ENCODE measurements at regions not wholly inside any gene's neighbourhood (a gene's known extent, or its start where the extent isn't known, plus 50 kb on each side); places are given as distances from the start of the nearest gene placed in this dataset.

DNA sequence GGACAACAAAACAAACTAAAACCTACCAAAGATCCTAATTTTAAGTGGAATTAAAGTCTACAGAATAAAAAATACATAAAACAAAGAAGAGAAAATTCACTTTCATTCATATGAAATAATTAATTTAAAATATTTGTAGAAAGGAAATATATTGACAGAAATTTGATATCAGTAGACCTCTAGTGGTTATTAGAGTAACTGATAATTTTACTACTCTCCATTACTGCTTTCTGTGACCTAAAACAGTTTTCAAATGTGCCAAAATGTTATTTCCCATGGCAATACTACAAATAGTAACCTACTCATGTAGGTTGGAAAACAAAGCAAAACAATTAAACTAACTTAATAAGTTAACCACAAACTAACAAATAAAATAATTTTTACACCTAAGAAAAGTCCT is 147.1 kb downstream of the NOL4 start:
- no peaks in the 10 kb centered on the region for H3K36me3 ChIP-seq (ENCODE audit: control insufficient read depth in 4 of 4, insufficient read depth in 3 of 4, low read depth in 1 of 4, low read length in 3 of 4)
- H3K27ac ChIP-seq (ENCODE audit: low read depth in 1 of 2, low read length in 2 of 2), result no peak overlapping the region
- no peak overlapping the region for H3K9ac ChIP-seq (ENCODE audit: low read depth in 1 of 2, low read length in 2 of 2)
- H3K27me3 ChIP-seq (ENCODE audit: control insufficient read depth in 4 of 4, insufficient read depth in 4 of 4, low read length in 3 of 4), result no peaks in the 10 kb centered on the region
- TF ChIP-seq EGR1 (IDR thresholded peaks at IDR 0.05; ENCODE audit: low read depth in 2 of 2) (no peak), RAD21 (IDR thresholded peaks at IDR 0.05) (peak; percentile 53 to 55)
- TF ChIP-seq, protein P1, sequence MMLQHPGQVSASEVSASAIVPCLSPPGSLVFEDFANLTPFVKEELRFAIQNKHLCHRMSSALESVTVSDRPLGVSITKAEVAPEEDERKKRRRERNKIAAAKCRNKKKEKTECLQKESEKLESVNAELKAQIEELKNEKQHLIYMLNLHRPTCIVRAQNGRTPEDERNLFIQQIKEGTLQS (IDR thresholded peaks at IDR 0.05), result no peak
- H3K4me3 ChIP-seq (ENCODE audit: low read depth in 1 of 3, low read length in 3 of 3), result no peak overlapping the region
- no peaks in the 10 kb centered on the region for H3K9me3 ChIP-seq (ENCODE audit: control insufficient read depth in 4 of 4, low read length in 3 of 4)
- no peak for DNase-seq (ENCODE audit: low spot score)
- peaks cover 0 to 7% (median 4%) of the 10 kb centered on the region in 4 donors for H3K4me1 ChIP-seq (ENCODE audit: control insufficient read depth in 4 of 4, insufficient read depth in 4 of 4, low read length in 3 of 4)

DNA sequence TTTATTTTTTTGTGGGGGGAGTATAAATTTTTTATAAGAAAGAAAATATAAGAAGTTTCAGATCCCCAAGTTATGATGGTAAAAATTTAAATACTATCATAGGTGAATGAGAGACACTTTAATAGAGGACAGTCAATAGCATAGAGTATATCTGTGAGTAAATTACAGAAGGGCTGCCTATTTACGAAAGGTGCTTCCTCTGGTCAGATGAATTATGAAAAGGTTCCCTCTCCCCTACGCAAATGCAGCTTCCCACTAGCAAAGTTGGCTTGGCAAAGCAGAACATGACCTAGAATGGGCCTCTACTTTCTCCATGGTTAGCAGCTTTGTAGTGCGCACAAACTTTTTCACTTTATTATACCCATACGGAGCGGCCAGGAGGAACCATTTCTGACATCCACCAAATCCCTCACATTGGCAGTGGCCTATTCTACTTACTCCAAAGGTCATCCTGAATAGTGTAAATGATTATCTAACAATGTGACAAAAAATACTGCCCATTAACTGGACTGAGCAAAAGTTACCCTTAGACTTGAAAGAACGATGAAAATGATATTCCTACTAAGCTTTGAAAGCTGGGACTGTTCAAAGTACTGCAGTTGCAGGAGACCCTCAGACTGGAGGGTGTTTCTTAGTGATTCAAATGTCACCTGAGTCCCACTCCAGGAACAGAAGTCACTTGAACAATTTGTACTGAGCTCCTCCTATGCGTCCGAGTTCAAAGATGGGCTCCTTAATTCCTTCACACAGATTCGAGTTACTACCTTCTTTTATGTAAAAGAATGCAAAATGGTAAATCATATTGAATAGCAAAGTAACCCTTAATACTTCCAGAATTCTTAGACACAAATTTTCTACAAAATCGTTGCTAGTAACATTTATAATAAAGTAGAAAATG is 148.5 kb downstream of the NOL4 start:
- no peak for DNase-seq (ENCODE audit: low spot score)
- Histone ChIP-seq H3K36me3 (ENCODE audit: control insufficient read depth in 4 of 4, insufficient read depth in 3 of 4, low read depth in 1 of 4, low read length in 3 of 4) (no peaks in the 10 kb centered on the region), H3K4me1 (ENCODE audit: control insufficient read depth in 4 of 4, insufficient read depth in 4 of 4, low read length in 3 of 4) (peaks cover 0 to 7% (median 4%) of the 10 kb centered on the region in 4 donors), H3K27ac (ENCODE audit: low read depth in 1 of 2, low read length in 2 of 2) (no peak overlapping the region), H3K9me3 (ENCODE audit: control insufficient read depth in 4 of 4, low read length in 3 of 4) (no peaks in the 10 kb centered on the region), H3K27me3 (ENCODE audit: control insufficient read depth in 4 of 4, insufficient read depth in 4 of 4, low read length in 3 of 4) (no peaks in the 10 kb centered on the region), H3K9ac (ENCODE audit: low read depth in 1 of 2, low read length in 2 of 2) (no peak overlapping the region), H3K4me3 (ENCODE audit: low read depth in 1 of 3, low read length in 3 of 3) (no peak overlapping the region)
- TF ChIP-seq SP1 (IDR thresholded peaks at IDR 0.05), result peak; percentile 56
- peak; percentile 75 to 77 for TF ChIP-seq HNF4A (conservative IDR thresholded peaks at IDR 0.05)
- no peak for TF ChIP-seq EGR1 (IDR thresholded peaks at IDR 0.05; ENCODE audit: low read depth in 2 of 2)
- TF ChIP-seq HNF4G (IDR thresholded peaks at IDR 0.05), result peak; percentile 46
- no peak for TF ChIP-seq JUND (IDR thresholded peaks at IDR 0.05)
- TF ChIP-seq, protein P2, sequence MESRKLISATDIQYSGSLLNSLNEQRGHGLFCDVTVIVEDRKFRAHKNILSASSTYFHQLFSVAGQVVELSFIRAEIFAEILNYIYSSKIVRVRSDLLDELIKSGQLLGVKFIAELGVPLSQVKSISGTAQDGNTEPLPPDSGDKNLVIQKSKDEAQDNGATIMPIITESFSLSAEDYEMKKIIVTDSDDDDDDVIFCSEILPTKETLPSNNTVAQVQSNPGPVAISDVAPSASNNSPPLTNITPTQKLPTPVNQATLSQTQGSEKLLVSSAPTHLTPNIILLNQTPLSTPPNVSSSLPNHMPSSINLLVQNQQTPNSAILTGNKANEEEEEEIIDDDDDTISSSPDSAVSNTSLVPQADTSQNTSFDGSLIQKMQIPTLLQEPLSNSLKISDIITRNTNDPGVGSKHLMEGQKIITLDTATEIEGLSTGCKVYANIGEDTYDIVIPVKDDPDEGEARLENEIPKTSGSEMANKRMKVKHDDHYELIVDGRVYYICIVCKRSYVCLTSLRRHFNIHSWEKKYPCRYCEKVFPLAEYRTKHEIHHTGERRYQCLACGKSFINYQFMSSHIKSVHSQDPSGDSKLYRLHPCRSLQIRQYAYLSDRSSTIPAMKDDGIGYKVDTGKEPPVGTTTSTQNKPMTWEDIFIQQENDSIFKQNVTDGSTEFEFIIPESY (IDR thresholded peaks at IDR 0.05), result no peak
- no peak for TF ChIP-seq NR2F2 (IDR thresholded peaks at IDR 0.05)
- peak; percentile 47 for TF ChIP-seq YY1 (IDR thresholded peaks at IDR 0.05)
- peak in 1 of 2 donors; percentile 6 for TF ChIP-seq RAD21 (IDR thresholded peaks at IDR 0.05)
- 76% methylated on average over 10 of the region's 10 CpGs for WGBS

DNA sequence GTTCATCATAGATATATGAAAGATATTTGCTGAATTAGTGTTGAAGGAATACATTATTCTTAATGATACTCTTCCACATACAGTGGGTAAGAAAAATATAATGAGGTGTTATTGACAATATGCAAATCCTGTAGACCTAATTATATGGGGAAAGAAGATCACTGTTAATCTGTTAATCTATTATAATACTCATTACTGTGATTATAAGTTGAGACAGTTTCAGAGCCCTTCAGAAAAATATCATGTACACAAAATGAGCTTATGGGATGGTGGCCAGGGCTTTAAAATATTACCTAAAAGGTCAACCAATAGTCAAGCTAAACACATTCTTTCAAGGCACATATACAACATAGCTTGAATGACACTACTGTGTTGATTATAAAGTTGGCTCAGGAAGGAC is 163.5 kb downstream of the NOL4 start:
- no peak overlapping the region for H3K27ac ChIP-seq (ENCODE audit: low read depth in 1 of 2, low read length in 2 of 2)
- H3K36me3 ChIP-seq (ENCODE audit: control insufficient read depth in 4 of 4, insufficient read depth in 3 of 4, low read depth in 1 of 4, low read length in 3 of 4), result no peaks in the 10 kb centered on the region
- H3K4me3 ChIP-seq (ENCODE audit: low read depth in 1 of 3, low read length in 3 of 3), result no peak overlapping the region
- H3K9ac ChIP-seq (ENCODE audit: low read depth in 1 of 2, low read length in 2 of 2), result no peak overlapping the region
- no peaks in the 10 kb centered on the region for H3K27me3 ChIP-seq (ENCODE audit: control insufficient read depth in 4 of 4, insufficient read depth in 4 of 4, low read length in 3 of 4)
- DNase-seq (ENCODE audit: low spot score), result no peak
- peaks cover 0 to 4% (median 0%) of the 10 kb centered on the region in 4 donors for H3K9me3 ChIP-seq (ENCODE audit: control insufficient read depth in 4 of 4, low read length in 3 of 4)
- no peaks in the 10 kb centered on the region for H3K4me1 ChIP-seq (ENCODE audit: control insufficient read depth in 4 of 4, insufficient read depth in 4 of 4, low read length in 3 of 4)
- TF ChIP-seq HNF4A (conservative IDR thresholded peaks at IDR 0.05) (no peak), FOXA2 (IDR thresholded peaks at IDR 0.05) (no peak), EGR1 (IDR thresholded peaks at IDR 0.05; ENCODE audit: low read depth in 2 of 2) (no peak), FOXA1 (IDR thresholded peaks at IDR 0.05) (no peak), SP1 (IDR thresholded peaks at IDR 0.05) (no peak), HNF4G (IDR thresholded peaks at IDR 0.05) (no peak), YY1 (IDR thresholded peaks at IDR 0.05) (no peak), TAF1 (conservative IDR thresholded peaks at IDR 0.05) (no peak), NR2F2 (IDR thresholded peaks at IDR 0.05) (no peak)
- TF ChIP-seq, protein P3, sequence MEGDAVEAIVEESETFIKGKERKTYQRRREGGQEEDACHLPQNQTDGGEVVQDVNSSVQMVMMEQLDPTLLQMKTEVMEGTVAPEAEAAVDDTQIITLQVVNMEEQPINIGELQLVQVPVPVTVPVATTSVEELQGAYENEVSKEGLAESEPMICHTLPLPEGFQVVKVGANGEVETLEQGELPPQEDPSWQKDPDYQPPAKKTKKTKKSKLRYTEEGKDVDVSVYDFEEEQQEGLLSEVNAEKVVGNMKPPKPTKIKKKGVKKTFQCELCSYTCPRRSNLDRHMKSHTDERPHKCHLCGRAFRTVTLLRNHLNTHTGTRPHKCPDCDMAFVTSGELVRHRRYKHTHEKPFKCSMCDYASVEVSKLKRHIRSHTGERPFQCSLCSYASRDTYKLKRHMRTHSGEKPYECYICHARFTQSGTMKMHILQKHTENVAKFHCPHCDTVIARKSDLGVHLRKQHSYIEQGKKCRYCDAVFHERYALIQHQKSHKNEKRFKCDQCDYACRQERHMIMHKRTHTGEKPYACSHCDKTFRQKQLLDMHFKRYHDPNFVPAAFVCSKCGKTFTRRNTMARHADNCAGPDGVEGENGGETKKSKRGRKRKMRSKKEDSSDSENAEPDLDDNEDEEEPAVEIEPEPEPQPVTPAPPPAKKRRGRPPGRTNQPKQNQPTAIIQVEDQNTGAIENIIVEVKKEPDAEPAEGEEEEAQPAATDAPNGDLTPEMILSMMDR (IDR thresholded peaks at IDR 0.05; ENCODE audit: low read depth, low read length, missing input control), result no peak
- TF ChIP-seq, protein P4, sequence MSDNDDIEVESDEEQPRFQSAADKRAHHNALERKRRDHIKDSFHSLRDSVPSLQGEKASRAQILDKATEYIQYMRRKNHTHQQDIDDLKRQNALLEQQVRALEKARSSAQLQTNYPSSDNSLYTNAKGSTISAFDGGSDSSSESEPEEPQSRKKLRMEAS (IDR thresholded peaks at IDR 0.05), result no peak
- TF ChIP-seq, protein P1 (IDR thresholded peaks at IDR 0.05), result no peak
- TF ChIP-seq, protein P5, sequence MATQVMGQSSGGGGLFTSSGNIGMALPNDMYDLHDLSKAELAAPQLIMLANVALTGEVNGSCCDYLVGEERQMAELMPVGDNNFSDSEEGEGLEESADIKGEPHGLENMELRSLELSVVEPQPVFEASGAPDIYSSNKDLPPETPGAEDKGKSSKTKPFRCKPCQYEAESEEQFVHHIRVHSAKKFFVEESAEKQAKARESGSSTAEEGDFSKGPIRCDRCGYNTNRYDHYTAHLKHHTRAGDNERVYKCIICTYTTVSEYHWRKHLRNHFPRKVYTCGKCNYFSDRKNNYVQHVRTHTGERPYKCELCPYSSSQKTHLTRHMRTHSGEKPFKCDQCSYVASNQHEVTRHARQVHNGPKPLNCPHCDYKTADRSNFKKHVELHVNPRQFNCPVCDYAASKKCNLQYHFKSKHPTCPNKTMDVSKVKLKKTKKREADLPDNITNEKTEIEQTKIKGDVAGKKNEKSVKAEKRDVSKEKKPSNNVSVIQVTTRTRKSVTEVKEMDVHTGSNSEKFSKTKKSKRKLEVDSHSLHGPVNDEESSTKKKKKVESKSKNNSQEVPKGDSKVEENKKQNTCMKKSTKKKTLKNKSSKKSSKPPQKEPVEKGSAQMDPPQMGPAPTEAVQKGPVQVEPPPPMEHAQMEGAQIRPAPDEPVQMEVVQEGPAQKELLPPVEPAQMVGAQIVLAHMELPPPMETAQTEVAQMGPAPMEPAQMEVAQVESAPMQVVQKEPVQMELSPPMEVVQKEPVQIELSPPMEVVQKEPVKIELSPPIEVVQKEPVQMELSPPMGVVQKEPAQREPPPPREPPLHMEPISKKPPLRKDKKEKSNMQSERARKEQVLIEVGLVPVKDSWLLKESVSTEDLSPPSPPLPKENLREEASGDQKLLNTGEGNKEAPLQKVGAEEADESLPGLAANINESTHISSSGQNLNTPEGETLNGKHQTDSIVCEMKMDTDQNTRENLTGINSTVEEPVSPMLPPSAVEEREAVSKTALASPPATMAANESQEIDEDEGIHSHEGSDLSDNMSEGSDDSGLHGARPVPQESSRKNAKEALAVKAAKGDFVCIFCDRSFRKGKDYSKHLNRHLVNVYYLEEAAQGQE (IDR thresholded peaks at IDR 0.05), result no peak
- TF ChIP-seq, protein P2 (IDR thresholded peaks at IDR 0.05), result no peak
